NCI-H82 treated with DMSO at 0.1 percent for 48 hours (cell line): ENCODE measurements at regions not wholly inside any gene's neighbourhood (a gene's known extent, or its start where the extent isn't known, plus 50 kb on each side); places are given as distances from the start of the nearest gene placed in this dataset.
A peak's percentile ranks its signal among the peaks of the same experiment; 100 is the strongest.
"Not testable (repeated sequence)": the region's sequence is repeated elsewhere in the genome, so short reads cannot be mapped to it uniquely, and the experiment has no call there.

Experiments used
- DNase-seq: peaks from one replicate; lab custom pipeline; 2025; ENCODE audit not compliant: unreplicated experiment; lab: John Stamatoyannopoulos, UW

DNA sequence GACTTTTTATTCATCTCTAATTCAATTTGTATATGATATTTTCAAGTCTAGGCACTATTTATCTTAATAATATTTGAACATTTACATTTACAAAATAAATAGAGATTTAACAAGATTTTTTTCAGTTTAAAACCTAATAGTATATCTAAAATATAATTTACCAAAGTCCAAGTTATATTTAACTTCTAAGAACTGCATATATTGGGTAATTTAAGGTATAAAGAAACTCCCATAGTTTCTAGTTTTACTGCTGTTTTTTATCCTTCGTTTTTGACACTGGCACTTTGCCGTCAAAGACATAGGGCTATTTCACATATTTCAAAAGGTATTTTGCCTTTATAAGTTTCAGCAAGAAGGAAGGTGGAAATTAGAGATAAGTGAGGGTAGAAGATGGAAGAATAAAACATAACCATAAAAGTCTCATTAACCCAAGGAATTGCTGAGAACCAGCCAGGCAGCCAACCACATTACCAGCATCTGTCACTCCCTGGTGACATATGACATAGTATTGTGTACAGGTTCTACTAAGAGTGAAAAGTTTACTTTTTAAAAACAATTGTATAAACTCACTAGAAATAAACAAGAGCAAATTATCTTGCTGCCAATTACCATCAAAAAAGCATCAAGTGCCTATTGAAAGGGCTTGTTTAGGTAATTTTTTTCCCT is 251.5 kb downstream of the NSUN3 start:
- DNase-seq: no peak

DNA sequence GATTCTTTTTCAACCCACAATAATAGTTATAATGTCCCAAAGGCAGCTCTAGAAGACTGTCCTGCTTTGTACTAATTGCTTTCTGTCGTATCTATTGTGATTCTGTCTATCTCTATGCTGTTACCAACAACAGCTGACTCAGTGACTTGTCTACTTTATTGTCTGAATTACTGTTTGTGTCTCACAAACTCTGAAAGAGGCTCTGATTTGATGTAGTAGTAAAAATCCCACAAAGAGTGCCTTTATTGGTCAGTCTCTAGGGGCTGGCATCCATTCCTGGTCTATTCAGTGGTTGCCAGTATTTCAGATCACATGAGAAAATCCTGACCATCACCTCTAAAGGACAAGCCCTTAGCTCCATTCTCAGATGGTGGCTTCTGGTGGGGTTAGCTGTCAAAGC is 254.2 kb downstream of the NSUN3 start:
- DNase-seq: no peak

DNA sequence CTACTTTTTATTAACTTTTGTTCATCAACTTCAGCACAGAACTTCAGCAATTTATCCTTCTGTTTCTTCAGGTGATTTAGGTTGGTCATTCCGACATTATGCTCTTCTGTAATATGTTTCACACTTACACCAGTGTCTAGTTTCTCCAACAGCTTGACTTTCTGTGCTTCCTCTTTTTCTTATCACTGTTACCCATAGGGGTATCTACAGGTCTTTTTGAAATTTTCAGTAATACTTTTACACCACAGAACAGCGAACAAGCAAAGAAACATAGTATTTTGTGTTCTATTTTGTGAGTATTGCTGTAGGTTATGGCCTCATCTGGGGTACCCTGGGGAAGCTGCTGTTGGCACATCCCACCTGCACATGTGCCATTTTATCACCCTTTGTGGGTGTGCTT is 260.7 kb downstream of the NSUN3 start:
- no peak for DNase-seq

DNA sequence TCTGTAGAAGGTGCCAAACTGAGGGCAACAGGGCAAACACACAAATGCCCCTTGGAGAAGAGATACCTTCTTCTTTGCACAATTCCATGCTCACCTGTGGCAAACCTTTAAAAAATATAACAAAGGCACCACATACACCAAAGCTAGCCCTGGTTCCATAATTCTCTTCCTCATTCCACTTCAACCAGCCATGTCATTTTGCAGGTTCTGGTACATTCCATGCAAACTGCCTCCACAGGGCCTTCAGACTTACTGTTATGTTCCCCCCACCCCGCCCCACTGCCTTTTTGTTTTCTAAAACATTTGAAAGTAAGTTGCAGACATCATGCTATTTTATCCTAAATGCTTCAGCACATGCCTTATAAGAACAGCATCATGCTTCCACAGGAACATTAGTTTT is 269.0 kb downstream of the NSUN3 start:
- no peak for DNase-seq

DNA sequence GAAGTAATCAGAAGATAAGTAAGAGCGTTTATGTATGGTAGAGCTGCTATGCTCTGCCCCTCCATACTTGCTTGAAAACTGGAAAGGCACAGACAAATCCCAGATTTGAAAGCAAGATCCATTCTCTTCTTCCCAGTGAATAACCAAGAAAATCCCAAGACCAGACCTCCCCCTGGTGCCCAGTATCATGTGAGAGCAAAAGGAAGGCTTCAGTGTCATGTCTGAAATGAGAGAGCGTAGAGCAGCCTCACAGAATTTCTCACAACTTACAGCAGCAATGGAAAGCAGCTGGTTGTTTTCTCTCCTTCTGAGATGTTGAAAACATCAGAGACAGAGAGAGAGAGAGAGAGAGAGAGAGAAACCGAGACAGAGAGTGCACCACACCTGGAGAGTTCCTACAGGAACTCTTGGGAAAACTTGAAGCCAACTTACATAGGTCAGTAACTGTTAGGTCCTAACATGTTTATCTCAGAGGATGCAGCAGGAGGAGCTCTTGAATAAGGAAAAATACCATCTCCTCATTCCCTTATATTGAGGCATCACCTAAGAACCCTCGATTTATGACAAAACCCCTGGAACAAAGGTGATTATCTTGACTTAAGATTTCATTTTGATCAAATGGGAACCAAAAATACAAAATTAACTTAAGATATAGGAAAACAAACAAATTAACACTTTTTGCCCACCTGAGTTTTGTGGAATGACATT is 273.3 kb downstream of the NSUN3 start:
- peak; percentile 38 for DNase-seq

DNA sequence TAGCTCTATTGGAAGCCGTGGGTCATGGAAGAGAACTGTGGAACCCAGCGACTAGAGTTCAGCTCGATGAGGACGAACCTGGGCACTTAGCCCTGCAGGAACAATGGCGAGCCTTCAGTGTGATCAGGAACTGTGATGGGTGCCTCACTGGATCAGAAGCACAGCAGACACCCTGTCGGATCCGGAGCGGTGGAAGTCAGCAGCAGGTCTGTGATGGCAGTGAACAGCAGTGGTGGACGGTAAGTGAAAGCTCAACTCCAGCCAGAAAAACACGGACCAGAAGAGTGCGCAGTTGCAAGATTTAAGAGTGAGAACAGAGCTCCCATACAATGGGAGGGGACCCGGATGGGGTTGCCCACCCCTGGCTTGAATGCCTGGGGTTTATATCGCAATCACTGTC is 282.2 kb downstream of the NSUN3 start:
- no peak for DNase-seq

DNA sequence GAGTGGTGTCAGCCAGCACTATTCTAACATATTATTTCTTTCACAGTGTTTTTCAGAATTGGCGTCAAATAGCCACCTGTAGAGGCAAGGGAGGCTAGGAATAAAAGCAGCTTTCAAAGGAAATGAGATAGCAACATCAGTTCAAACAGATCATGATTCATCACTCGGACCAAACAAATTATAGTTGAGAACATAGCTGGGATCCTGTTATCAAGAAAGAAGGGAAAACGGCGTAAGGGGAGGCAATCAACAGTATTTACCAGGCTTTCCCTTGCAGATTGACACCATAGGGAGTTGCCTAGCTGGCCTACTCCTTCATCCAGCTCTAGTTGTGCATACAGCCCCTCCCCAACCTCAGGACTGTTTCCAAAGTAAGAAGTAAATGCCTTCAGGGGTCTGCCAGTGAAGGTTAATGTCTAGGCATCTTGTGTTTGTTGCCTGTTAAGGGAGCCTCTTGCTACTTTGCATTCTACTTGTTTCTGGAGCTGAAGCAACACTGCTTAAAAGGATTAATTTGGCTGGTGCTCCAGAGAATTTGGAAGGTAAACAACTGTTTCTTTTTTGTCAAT is 286.5 kb downstream of the NSUN3 start:
- DNase-seq: no peak

DNA sequence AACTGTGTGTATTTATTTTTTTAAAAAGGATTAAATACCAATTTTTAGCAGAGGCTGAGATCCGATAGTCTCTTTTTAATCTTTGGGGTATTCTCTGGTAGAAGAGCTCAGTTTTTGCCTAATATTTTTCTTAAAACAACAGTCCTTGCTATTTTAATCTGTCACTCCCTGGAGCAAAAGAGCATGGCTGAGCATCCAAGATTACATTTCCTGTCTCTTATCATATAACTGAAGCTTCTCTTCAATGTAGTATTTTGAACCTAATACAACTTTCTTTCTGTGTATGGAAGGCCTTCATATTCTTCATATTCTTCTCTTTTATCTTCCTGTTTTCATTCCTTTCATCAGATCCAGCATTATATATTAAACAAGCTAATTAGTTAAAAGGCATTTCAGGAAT is 293.7 kb downstream of the NSUN3 start:
- no peak for DNase-seq

DNA sequence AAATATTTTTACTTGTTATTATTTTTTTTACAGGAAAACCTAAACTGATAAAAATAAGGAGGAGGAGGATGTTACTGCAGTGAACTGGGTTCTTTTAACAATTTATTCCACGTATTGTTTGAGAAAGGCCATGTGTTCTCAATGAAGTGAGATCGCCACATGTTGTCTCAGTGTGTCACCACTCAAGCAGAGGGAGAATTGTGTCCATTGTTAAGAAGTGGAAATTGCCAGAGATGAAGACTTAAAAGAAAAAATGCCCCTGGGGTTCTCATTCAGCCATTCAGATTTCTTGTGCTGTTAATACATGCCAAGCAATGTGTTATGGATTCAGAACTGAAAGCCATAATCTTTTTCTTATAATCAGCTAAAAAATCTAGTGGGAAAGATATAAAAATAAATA is 297.1 kb downstream of the NSUN3 start:
- no peak for DNase-seq

DNA sequence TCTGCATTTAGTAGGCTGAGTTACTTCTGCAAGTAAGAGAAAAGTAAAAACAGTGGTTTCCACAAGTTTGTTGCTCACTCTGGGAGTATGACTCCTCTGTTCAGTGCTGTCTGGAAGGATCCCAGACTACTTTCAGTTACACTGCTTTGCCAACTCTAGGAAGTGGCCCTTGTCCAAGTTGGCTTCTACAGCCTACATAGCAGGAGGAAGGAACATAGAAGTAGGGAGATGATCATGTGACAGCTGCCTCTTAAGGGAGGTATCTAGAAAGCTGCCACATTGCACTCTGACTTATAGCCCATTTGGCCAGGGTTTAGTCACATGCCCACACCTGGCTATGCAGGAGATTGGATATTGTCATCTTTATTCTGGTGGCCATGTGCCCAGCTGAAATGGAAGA is 298.1 kb downstream of the NSUN3 start:
- no peak for DNase-seq

DNA sequence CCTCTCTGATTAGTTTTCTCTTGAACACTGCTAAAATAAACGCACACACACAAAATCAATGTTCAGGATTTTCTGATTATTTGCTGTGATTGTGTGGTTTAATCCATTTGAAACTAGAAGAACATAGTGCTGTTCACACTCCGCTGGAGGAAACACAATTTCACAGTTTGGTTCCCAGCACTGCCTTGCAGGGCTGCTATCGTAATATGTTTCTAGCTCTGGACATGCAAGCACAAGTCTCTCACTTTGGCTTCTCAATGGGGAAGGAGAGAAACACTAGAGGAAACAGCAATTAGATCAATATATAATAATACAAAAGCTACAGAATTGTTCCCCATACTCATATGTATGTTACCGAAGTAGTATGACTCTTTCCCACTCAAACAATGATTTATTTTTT is 299.5 kb downstream of the NSUN3 start:
- no peak for DNase-seq

DNA sequence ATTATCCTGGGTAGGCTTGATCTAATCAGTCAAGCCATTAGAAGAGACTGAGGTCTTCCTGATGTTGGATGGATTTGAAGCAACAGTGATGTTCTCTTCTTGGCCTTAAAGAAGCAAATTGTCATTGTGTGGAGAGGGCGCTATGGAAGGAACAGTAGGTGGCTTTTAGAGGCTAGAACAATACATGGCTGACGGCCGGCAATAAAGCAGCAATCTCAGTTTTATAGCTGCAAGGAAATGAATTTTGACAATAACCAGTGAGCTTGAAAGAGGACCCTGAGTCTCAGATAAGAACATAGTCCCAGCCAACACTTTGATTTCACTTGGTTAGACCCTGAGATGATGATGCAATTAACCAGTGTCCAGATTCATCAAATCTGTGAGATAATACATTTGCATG is 302.1 kb downstream of the NSUN3 start:
- DNase-seq: no peak

DNA sequence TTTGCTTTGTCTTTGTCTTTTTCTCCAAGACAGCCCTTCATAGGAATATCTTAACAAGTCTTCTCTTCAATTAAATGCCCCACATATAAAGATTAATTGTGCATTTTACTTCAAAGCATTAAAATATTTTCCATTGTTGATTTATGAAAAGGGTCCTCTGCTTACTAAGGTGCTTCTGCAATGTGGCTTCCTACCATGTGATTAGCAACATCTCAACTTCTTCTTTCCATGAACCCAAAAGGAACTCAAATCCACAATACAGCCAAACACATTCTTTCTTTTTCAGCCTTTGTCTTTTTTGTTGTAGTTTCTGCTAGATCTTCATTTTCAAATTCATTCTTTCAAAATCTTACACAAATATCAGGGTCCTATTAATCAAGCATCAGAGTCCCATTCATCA is 309.2 kb downstream of the NSUN3 start:
- no peak for DNase-seq

DNA sequence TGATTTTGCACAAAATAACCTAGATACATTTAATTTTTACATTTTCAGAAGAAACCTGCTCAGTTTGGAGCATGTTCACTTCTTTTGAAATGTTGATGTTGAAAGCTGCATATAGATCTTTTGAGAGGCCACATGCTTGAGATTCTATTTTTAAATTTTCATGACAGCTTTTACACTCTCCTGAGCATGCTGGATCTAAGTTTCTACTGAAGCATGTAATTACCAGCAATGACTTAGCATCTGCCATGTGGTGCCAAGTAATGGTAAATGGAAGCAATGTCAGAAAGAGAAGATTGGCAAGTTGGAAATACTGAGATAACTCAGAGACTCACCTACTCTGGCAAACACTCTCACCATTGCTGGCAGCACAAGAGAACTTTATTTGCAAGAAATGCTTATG is 310.6 kb downstream of the NSUN3 start:
- no peak for DNase-seq

DNA sequence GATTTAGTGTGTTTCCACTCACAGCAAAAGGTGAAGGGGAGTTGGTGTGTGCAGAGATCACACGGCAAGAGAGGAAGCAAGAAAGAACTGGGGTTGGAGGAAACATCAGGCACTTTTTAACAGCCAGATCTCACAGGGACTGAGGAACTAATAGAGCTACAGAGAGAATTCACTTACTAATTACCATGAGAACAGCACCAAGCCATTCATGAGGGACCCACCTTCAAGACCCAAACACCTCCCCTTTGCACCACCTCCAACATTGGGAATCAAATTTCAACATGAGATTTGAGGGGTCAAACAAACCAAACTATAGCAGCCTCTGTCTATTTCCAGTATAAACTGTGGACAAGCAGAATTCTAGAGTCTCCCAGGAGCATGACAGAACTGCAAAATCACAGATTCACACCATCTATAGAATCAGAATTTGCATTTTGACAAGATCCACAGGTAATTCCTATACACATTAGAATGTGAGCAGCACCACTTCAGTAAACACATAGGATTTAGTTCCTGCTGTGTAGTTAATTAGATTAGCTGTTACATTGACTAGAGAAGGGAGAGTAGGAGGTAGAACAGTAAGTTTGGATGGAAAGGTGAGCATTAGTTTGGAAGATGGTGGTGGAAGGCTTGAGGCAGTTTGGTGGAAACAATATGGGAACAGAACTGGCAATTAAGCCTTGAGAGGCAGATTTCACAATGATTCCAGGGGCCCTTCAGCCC is 311.7 kb downstream of the NSUN3 start:
- peak; percentile 39 for DNase-seq

DNA sequence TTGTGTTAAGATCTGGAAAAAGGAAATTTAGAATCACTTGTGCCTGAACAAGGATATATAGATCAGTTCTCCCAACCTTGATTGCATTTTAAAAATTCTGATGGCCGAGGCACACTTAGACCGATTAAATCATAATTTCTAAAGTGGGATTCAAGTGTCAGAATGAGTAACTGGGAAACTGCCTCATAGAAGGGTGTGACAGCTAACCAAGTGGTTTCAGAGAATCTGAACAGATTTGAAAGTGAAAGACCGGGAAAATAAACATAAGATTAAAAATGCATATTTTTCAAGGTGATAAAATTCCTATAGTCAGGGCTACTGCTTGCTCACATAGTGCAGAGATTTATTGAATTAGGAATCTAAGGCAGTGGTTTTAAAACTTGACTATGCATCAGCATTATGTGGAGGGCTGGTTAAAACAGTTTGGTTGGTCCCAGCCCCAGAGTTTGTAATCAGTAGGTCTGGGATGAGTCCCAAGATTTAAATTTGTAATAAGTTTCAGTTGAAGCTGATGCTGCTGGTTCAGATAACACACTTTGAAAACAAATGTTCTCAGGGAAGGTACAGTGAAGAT is 314.3 kb downstream of the NSUN3 start:
- not testable (repeated sequence) for DNase-seq

DNA sequence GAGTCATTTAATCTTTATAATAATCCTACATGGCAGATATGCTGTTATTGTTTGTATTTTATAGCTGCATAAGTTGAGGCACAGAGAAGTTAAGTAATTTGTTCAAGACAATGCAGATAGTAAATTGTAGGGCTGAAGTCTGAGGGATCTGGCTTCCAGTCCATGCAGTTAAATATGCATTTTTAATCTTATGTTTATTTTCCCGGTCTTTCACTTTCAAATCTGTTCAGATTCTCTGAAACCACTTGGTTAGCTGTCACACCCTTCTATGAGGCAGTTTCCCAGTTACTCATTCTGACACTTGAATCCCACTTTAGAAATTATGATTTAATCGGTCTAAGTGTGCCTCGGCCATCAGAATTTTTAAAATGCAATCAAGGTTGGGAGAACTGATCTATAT is 315.0 kb downstream of the NSUN3 start:
- DNase-seq: not testable (repeated sequence)

DNA sequence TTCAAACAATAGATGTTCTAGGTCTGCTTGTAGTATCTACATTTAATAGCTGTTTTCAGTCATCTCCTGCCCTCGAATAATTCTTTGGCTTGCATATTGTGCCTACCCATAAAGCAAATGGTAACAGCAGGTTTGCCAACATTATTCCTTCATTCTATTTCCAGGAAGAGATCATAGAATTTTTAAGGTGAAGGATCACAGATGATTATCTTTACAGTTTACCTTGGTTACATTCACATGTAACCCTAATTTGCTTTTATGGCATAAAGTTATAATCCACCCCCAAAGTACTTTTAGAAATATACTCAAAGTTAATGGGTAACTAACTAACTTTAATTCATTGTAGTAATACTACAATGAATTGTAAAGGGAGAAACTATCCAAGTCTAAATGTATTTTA is 315.5 kb downstream of the NSUN3 start:
- DNase-seq: no peak

DNA sequence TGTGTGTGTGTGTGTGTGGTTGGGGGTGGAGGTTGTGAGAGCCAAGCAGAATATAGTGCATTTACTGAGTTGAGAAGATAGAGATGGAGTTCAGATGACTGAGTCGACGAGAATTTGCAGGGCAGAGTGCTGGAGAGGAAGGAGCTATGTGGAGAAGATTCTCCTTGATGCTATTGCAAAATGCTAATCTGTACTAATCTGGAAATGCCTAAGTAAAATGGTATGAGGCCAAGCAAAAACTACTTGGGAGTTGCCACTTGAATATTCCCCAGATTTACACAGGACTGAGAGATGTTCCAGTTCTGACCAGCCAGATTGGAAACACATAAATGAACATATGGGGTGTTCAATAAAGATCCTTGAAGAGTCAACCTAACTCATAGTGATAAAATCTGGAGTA is 316.4 kb downstream of the NSUN3 start:
- DNase-seq: no peak

DNA sequence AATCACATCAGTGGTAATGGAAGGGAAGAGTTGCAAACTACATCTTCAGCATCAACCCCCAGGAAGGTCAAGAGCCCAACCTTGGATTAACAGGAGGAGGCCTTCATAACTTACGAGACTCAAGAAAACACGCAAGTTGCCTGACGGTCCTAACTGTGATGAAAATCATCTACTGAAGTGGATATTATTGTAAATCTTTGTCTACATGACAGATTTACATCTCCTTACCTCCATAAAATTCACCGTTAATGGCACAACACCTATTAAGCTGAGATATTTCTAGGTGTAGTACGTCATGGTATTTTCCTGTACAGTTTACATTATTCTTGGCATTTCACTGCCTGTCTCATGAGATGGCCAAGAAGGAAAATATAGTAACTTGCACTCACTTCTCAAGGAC is 332.0 kb downstream of the NSUN3 start:
- DNase-seq: no peak

DNA sequence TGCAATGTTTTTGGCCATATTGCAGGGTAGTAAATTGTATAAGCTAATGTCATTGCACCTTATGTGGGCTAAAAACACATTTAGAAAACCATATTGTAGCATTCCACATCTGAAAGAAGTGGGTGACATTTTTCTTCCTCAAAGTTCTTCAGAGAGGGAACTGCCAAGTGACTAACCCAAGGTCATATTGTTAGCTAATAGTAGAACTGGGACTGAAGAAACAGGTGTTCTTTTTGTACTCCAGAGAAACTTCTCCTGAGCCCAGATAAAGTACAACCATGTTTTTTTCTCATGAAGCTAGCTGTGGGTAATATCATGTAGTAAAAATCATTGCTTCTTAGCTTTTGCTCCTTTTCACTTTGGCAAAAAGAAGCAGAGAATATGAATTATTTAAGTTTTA is 333.0 kb downstream of the NSUN3 start:
- no peak for DNase-seq

DNA sequence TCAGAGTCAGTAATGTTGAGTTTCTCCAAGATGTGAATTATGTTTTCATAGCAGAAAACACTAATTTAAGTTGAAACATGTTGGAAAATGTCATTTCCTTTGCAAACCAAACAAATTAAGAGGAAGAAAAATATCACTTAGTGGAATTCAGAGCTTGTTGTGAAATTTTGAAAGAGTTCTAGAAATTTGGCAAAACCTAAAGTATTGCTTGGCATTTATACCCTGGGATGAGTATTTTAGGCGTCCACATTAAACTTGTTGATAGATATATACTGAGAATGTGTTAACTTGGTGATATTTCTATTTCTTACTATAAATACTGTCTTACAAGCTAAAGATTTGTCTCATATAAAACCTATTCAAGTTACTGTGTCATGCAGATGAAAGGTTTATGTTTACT is 335.2 kb downstream of the NSUN3 start:
- no peak for DNase-seq
